Activated naive CD4-positive, alpha-beta T cell treated with anti-CD3 and anti-CD28 coated beads, Interleukin-2, amount 50 U/mL, for 24 hours (primary cell): ENCODE measurements at regions not wholly inside any gene's neighbourhood (a gene's known extent, or its start where the extent isn't known, plus 50 kb on each side); places are given as distances from the start of the nearest gene placed in this dataset.

Source experiments
- H3K27ac Mint-ChIP-seq: one replicate; pipeline ENCODE4 v1.8.0; 2021; ENCODE audit warnings: mild to moderate bottlenecking, mixed read lengths
- H3K27me3 Mint-ChIP-seq: one replicate; pipeline ENCODE4 v1.8.0; 2021; ENCODE audit warnings: mixed read lengths
- H3K36me3 Mint-ChIP-seq: one replicate; pipeline ENCODE4 v1.8.0; 2021; ENCODE audit warnings: mixed read lengths
- H3K4me1 Mint-ChIP-seq: one replicate; pipeline ENCODE4 v1.8.0; 2021; ENCODE audit warnings: mixed read lengths
- H3K4me3 Mint-ChIP-seq: one replicate; pipeline ENCODE4 v1.8.0; 2021; ENCODE audit warnings: mild to moderate bottlenecking, mixed read lengths
- H3K9me3 Mint-ChIP-seq: one replicate; pipeline ENCODE4 v1.8.0; 2021; ENCODE audit warnings: mixed read lengths

DNA sequence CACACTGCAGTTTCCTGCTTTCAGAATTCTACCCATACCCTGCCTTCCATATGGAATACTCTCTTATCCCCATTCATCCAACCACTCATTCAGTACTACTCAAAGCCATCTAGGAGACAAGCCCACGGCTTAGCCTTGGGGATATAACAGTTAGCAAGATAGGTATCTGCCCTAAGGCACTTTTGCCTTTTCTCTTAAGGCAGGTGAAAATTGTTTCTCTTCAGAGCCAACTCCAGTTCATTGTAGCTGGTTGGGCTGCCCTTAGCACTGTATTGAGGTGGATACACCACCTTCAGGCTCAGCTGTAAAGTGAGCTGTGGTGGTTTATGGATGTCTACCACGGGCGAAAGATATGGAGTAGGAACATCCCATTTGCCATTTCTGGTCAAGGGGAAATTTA, 729.7 kb upstream of the TBX3 start:
- H3K36me3 Mint-ChIP-seq, result no peaks in the 10 kb centered on the region
- H3K27me3 Mint-ChIP-seq, result no peaks in the 10 kb centered on the region
- no peak overlapping the region for H3K27ac Mint-ChIP-seq
- H3K4me3 Mint-ChIP-seq, result no peak overlapping the region
- no peaks in the 10 kb centered on the region for H3K4me1 Mint-ChIP-seq
- peaks cover 5% of the 10 kb centered on the region for H3K9me3 Mint-ChIP-seq

DNA sequence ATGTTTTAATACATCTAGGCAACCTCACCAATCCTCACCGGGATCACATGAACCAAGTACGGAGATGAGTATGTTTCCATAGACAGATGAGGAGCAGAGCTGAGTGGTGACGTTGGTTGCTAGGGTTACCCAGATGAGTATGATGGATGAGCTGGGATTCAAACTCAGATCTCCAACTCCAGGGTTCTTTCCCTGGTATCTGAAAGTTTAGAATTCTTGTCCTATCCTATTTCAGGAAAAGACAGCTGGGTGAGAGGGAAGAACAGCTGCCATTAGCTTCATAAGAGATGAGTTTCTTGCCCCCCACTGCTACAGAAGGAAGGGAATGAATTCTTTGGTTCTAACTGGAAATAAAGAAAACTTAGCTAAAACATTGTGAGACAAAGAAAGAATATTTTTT, 728.9 kb upstream of the TBX3 start:
- peaks cover 5% of the 10 kb centered on the region for H3K9me3 Mint-ChIP-seq
- no peak overlapping the region for H3K27ac Mint-ChIP-seq

DNA sequence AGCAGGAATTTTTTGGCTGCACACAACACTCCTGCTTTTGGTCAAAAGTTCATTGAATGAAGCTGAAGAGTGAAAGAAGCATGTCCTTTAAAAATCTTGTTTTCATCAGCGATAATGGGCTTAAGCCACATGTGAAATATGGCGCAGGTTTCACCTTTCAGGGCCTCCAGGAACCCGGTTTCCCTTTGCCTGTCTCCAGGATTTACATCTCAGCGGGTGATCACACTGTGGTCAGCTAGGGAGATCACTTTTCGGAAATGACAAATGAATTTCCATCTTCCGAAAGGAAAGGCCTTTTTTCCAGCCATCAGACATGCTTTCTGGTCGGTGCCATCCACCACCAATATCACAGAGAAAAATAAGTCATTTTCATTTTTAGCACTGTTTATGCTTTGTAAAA, 727.1 kb upstream of the TBX3 start:
- H3K4me1 Mint-ChIP-seq, result no peaks in the 10 kb centered on the region

More for the DNA sequence above, 728.9 kb upstream of the TBX3 start:
- Mint-ChIP-seq H3K4me1 (no peaks in the 10 kb centered on the region), H3K27me3 (no peaks in the 10 kb centered on the region), H3K36me3 (no peaks in the 10 kb centered on the region), H3K4me3 (no peak overlapping the region)

DNA sequence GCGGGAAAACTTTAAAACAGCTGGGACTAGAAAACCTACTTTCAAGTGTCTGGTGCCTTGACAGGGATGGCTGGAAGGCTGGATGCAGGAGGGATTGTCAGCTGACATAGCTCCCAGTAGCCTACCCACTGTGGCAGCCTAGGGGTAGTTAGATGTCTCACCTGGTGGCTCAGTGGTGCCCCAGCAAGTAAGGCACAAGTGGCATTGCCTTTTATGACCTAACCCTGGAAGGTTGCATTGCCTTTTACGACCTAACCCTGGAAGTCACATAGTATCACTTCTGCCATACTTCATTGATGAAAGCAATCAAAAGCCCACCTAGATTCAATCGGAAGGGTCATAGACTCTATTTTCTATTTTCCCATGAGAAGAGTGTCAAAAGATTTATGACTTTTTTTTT, 724.7 kb upstream of the TBX3 start:
- H3K4me1 Mint-ChIP-seq, result no peaks in the 10 kb centered on the region

More for the DNA sequence above, 727.1 kb upstream of the TBX3 start:
- no peak overlapping the region for H3K4me3 Mint-ChIP-seq
- no peak overlapping the region for H3K27ac Mint-ChIP-seq
- no peaks in the 10 kb centered on the region for H3K27me3 Mint-ChIP-seq
- H3K9me3 Mint-ChIP-seq, result no peaks in the 10 kb centered on the region
- H3K36me3 Mint-ChIP-seq, result no peaks in the 10 kb centered on the region

DNA sequence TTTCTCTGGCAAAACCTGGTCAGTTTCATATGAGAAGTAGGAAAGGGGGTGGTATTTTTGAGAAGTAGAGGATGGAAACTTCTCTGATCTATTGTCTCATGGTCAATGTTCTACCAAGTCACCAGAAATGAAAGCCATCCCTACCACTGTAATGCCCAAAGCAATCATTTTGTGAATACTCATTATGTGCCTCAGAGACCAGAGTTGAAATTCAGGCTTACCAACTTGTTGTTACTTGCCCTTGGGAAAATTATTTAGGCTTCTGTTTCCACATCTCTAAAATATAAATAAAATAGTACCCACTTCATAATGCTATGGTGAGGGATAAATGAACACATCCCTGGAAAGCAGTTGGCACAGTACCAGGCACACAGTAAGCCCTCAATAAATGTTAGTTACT, 723.7 kb upstream of the TBX3 start:
- H3K27ac Mint-ChIP-seq, result no peak overlapping the region
- no peaks in the 10 kb centered on the region for H3K36me3 Mint-ChIP-seq
- peaks cover 4% of the 10 kb centered on the region for H3K9me3 Mint-ChIP-seq
- no peak overlapping the region for H3K4me3 Mint-ChIP-seq
- H3K4me1 Mint-ChIP-seq, result no peaks in the 10 kb centered on the region
- H3K27me3 Mint-ChIP-seq, result no peaks in the 10 kb centered on the region

More for the DNA sequence above, 724.7 kb upstream of the TBX3 start:
- Mint-ChIP-seq H3K4me3 (no peak overlapping the region), H3K9me3 (peaks cover 4% of the 10 kb centered on the region), H3K36me3 (no peaks in the 10 kb centered on the region), H3K27me3 (no peaks in the 10 kb centered on the region), H3K27ac (no peak overlapping the region)

DNA sequence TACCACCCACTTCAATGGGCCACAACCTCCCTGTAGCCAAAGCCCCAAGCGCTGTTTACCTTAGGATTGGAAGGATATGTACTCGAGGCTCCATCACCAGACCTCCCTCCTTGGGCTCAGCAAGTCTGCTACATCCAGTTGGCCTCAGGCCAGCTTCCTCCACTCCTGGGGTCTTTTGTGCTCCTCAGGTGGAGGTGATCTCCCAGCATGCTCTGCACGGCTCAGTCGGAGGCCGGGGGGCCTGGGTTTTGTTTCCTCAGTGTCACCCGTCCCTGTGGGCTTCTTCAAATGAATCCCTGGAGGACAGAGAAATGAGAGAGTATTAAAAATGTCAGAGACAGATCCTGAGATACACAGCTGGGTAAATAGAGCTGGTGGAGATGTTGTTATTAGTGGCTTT, 723.1 kb upstream of the TBX3 start:
- Mint-ChIP-seq H3K27ac (no peak overlapping the region), H3K9me3 (peaks cover 4% of the 10 kb centered on the region), H3K4me1 (no peaks in the 10 kb centered on the region), H3K36me3 (no peaks in the 10 kb centered on the region), H3K4me3 (no peak overlapping the region), H3K27me3 (no peaks in the 10 kb centered on the region)

DNA sequence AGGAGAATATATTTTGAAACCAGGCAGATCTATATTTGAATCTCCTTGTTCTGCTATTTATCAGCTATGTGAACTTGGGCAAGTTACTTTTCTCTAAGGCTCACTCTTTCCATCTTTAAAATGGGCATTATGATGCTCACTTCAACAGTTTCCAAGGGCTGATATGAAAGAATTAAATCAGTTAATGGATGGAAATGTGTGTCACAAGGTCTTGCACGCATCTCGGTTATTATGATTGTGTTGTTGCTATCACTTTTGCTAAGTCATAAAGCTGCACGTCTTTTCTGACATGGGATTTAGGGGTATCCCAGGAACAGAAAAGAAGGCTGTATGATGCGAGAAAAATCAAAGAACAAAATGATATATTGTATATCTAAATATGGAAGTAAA, 721.5 kb upstream of the TBX3 start:
- no peaks in the 10 kb centered on the region for H3K36me3 Mint-ChIP-seq
- H3K4me1 Mint-ChIP-seq, result no peaks in the 10 kb centered on the region
- H3K4me3 Mint-ChIP-seq, result no peak overlapping the region
- no peaks in the 10 kb centered on the region for H3K27me3 Mint-ChIP-seq
- no peak overlapping the region for H3K27ac Mint-ChIP-seq
- peaks cover 4% of the 10 kb centered on the region for H3K9me3 Mint-ChIP-seq

DNA sequence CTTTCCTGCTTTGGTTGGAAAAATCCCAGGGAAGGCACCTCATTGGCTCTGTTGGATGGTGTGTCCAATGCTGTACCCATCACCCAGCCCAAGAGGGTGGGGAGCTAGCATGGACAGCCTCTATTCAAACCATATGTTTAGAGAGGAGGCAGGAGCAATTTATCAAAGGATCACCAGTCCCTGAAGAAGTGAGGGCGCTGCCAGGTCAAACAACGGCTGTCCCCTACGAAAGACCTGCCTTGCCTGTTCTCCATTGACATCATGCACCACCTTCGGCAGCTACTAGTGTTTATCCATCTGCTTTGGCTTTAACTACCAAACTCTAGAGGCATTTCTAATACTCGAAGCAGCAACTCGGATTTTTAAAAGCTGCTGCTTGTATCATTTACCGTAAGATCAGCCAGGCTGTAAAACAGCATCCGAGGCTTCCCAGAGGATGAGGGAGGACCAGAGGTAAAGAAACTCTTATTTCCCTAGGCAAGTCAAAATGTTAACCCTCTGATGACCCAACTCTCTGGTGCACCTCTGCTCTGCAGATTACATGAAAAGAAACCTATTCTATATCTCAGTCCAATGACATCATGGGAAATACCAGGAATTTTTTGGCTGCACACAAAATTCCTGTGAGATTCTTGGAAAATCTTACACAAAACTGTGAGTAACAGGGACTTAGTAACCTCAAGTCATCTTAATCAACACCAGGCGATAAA, 720.9 kb upstream of the TBX3 start:
- Mint-ChIP-seq H3K4me1 (no peaks in the 10 kb centered on the region), H3K27me3 (no peaks in the 10 kb centered on the region), H3K27ac (no peak overlapping the region), H3K9me3 (peaks cover 4% of the 10 kb centered on the region), H3K4me3 (no peak overlapping the region), H3K36me3 (no peaks in the 10 kb centered on the region)

DNA sequence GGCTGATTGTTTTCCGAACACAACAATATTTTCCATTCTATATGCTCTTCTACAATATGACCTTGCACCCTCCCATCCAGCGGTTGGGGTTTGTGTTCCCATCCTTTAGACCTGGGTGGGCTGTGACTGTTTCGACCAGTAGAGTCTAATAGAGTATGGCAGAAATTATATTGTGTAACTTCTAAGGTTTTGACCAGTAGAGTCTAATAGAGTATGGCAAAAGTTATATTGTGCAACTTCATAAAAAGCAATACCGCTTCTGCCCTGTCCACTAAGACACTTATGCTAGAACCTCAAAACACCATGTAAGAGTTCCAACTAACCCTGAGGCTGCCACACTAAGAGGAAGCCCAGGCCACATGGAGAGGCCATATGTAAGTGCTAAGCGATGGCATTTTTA, 719.7 kb upstream of the TBX3 start:
- no peaks in the 10 kb centered on the region for H3K27me3 Mint-ChIP-seq
- no peak overlapping the region for H3K4me3 Mint-ChIP-seq
- H3K9me3 Mint-ChIP-seq, result peaks cover 12% of the 10 kb centered on the region
- peaks cover 1% of the 10 kb centered on the region for H3K36me3 Mint-ChIP-seq
- H3K27ac Mint-ChIP-seq, result no peak overlapping the region
- H3K4me1 Mint-ChIP-seq, result no peaks in the 10 kb centered on the region

DNA sequence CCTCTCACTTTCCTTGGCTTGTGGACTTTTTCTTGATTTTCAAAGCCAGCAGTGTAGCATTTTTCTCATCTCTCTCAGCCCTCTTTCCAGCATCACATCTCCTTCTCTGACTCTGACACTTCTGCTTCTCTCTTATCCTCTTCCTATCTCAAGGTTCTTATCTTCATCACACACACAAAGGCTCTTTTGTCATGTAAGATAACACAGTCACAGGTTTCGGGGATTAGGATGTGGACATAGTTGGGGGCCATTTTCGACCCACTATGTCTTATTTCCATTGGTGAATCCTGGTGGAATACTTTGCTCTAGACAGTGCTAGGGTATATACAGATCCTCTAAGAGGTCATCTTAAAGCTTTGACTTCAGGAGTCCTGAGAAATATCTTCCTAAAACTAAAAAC, 719.3 kb upstream of the TBX3 start:
- Mint-ChIP-seq H3K4me1 (no peaks in the 10 kb centered on the region), H3K27ac (no peak overlapping the region), H3K27me3 (no peaks in the 10 kb centered on the region), H3K9me3 (peaks cover 12% of the 10 kb centered on the region), H3K4me3 (no peak overlapping the region), H3K36me3 (peaks cover 1% of the 10 kb centered on the region)

DNA sequence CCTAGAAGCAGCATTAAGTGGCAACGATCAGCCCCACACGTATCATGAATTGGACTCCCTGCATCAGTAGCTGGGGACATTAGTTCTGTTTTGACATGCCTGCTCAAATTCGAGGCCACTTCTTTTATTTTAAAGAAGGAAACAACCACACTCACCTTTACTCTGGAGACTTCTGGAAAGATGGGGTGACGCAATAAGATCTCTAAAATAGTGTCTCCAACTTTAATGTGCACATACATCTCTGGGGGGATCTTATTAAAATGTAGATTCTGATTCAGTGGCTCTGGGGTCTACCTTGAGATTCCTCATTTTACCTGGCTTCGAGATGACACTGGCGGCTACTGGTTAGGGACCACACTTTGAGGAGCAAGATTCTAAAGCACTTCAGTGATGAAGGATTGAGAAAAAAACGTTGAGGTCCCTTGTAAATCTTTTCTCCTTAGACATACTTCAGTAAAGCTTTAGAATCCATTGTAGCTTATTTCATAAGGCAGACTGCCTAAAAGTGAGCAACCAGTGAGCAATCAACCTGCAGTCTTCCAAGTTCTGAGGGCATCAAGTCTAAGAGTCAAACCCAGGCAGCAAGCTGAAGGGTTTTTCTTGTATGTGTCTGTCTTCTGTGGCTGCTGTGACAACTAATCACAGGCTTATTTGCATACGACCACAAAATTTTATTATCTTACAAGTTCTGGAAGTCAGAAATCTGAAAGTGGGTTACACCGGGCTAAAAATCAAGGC, 718.6 kb upstream of the TBX3 start:
- no peak overlapping the region for H3K27ac Mint-ChIP-seq
- peaks cover 1% of the 10 kb centered on the region for H3K36me3 Mint-ChIP-seq
- no peak overlapping the region for H3K4me3 Mint-ChIP-seq
- H3K27me3 Mint-ChIP-seq, result no peaks in the 10 kb centered on the region
- peaks cover 12% of the 10 kb centered on the region for H3K9me3 Mint-ChIP-seq
- no peaks in the 10 kb centered on the region for H3K4me1 Mint-ChIP-seq

DNA sequence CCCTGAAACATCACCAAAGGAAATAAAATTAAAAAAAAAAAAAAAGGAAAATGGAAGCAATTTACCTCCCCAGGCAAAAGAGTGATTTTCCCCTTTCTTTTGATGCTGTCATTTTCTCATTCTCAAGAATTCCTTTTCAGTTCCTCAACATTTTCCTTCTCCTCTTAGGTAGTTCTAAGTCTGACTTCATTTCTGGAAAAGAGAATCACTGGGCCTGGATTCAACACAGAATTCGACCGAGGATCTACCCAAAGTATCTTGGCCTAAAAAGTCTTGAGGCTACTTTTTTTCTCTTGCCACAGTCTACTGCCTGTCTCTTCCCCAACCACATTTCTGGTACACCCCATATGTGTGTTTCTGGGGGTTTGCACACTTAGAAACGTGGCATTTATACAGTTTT, 717.8 kb upstream of the TBX3 start:
- Mint-ChIP-seq H3K36me3 (peaks cover 1% of the 10 kb centered on the region), H3K27ac (no peak overlapping the region), H3K27me3 (no peaks in the 10 kb centered on the region), H3K4me1 (no peaks in the 10 kb centered on the region), H3K9me3 (peaks cover 12% of the 10 kb centered on the region), H3K4me3 (no peak overlapping the region)

DNA sequence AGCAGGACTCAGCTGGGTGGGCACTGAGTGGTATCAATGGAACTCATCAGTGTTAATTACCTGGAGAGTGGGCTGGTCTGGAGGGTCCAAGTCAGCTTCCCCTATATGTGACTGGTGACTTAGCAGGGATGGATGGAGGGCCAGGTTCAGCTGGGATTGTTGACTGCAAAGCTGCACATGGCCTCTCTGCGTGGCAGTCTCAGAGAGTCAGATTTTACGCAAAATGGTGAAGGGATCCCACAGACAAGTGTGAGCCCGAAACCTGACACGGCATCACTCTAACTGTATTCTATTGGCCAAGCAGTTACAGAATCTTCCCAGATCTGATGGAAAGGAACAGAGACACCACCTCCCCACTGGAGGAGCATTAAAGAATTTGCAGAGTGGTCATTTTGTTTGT, 716.0 kb upstream of the TBX3 start:
- H3K9me3 Mint-ChIP-seq, result peaks cover 20% of the 10 kb centered on the region
- no peak overlapping the region for H3K27ac Mint-ChIP-seq

DNA sequence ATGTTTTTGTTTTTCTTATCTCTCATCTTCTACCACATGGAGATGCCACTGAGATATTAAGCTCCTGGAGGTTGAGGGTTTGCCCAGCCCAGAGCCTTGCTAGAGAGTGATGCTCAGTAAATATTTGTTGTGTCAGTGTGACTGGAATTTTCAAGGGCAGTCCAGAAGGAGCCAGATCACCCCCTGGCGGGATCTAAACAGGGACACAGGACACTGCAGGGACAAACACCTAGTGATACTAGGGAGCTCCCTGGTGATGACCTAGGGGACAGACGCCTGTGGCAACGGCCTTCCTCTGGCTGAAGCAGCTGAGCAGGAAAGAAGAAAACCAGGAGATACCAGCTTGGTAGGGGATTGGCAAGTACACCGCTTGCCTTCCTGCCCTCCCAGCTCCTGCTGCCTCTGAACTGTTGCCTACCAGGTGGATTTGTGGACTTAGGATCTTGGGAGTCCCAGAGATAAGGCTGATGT, 714.4 kb upstream of the TBX3 start:
- peaks cover 15% of the 10 kb centered on the region for H3K9me3 Mint-ChIP-seq
- peaks cover 1% of the 10 kb centered on the region for H3K36me3 Mint-ChIP-seq
- H3K4me1 Mint-ChIP-seq, result no peaks in the 10 kb centered on the region
- no peaks in the 10 kb centered on the region for H3K27me3 Mint-ChIP-seq
- no peak overlapping the region for H3K27ac Mint-ChIP-seq
- H3K4me3 Mint-ChIP-seq, result no peak overlapping the region

More for the DNA sequence above, 716.0 kb upstream of the TBX3 start:
- H3K36me3 Mint-ChIP-seq, result peaks cover 1% of the 10 kb centered on the region
- H3K4me3 Mint-ChIP-seq, result no peak overlapping the region
- no peaks in the 10 kb centered on the region for H3K27me3 Mint-ChIP-seq
- no peaks in the 10 kb centered on the region for H3K4me1 Mint-ChIP-seq

DNA sequence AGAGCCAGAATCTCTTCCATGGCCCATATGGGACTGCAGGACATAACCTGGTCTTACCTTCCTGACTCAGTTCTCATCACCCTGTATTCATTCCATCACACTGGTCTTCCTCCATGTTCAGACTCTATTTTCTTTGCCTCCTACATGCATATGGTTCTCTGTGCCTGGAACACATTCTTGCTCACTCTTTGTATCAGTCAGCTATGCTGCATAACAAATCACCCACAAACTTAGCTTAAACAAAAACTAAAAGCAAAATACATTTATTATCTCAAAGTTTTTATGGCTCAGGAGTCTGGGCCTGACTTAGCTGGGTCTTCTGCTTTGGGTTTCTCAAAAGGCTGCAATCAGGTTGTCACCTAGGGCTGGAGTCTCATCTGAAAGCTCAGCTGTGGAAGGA, 712.6 kb upstream of the TBX3 start:
- H3K36me3 Mint-ChIP-seq, result peaks cover 1% of the 10 kb centered on the region

DNA sequence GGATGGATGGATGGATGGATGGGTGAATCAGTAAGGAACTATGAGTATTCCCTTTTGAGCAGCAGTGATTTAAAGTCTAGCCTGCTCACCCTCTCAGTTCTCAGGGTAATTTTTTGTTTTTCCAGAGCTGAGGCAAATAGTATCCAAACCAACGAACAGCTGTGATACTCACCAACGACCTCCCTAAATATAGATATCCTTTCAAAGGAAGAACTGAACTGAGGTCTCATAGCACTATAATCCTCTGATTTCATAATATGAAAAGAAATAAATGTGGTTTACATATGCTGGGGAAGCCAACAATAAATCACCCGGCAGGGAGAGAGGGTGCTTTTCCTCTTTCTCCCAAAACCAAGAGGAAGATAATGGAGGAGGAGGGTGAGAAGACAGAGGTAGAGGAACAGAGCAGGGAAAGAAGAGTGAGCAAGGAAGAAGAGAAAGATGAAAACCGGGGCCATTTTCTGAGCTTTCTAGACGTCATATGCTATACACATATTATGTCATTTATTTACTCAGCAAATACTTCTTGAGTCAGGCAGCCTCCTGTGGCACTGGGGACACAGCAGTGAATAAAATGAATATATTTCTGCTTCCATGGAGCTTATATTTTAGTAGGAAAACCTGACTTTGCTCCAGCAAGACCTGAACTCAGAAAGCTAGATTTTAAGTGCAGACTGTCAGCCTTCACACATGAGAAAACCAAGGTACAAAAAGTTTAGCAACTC, 710.7 kb upstream of the TBX3 start:
- Mint-ChIP-seq H3K4me3 (no peak overlapping the region), H3K4me1 (no peaks in the 10 kb centered on the region), H3K27ac (no peak overlapping the region), H3K36me3 (peaks cover 1% of the 10 kb centered on the region), H3K9me3 (peaks cover 23% of the 10 kb centered on the region), H3K27me3 (no peaks in the 10 kb centered on the region)

More for the DNA sequence above, 712.6 kb upstream of the TBX3 start:
- no peaks in the 10 kb centered on the region for H3K27me3 Mint-ChIP-seq
- H3K9me3 Mint-ChIP-seq, result peaks cover 15% of the 10 kb centered on the region
- no peak overlapping the region for H3K27ac Mint-ChIP-seq
- no peak overlapping the region for H3K4me3 Mint-ChIP-seq
- H3K4me1 Mint-ChIP-seq, result no peaks in the 10 kb centered on the region
